DOHH2 (cell line): ENCODE measurements at regions not wholly inside any gene's neighbourhood (a gene's known extent, or its start where the extent isn't known, plus 50 kb on each side); places are given as distances from the start of the nearest gene placed in this dataset.

Experiments used
- H3F3A ChIP-seq: fragments of 200-600 bp; sonication (generic), shearing (Covaris generic); 2 replicates; pipeline ENCODE4 v1.6.0; 2016; ENCODE audit warnings: antibody characterized with exemption, mild to moderate bottlenecking; ENCODE audit not compliant: control insufficient read depth, insufficient read depth
- H3K27ac ChIP-seq: fragments of 200-600 bp; sonication (generic); 2 replicates; pipeline ENCODE4 v1.5.1; 2014; ENCODE audit warnings: low read depth, mild to moderate bottlenecking, low read length, moderate library complexity
- H3K27me3 ChIP-seq: fragments of 200-600 bp; sonication (generic); 2 replicates; pipeline ENCODE4 v1.6.1; 2014; ENCODE audit warnings: mild to moderate bottlenecking, low read length, mixed read lengths; ENCODE audit not compliant: control insufficient read depth
- H3K36me3 ChIP-seq: fragments of 200-600 bp; sonication (generic); 2 replicates; pipeline ENCODE4 v1.6.1; 2014; ENCODE audit warnings: mild to moderate bottlenecking, low read length, moderate library complexity, mixed read lengths; ENCODE audit not compliant: control insufficient read depth
- H3K4me1 ChIP-seq: fragments of 200-600 bp; sonication (generic); 2 replicates; pipeline ENCODE4 v1.6.1; 2014; ENCODE audit warnings: mild to moderate bottlenecking, low read length, mixed read lengths; ENCODE audit not compliant: control insufficient read depth
- H3K4me2 ChIP-seq: fragments of 200-600 bp; sonication (generic); 2 replicates; pipeline ENCODE4 v1.6.0; 2014; ENCODE audit warnings: mild to moderate bottlenecking, low read length, moderate library complexity
- H3K4me3 ChIP-seq: fragments of 200-600 bp; sonication (generic); 2 replicates; pipeline ENCODE4 v1.5.1; 2014; ENCODE audit warnings: mild to moderate bottlenecking, low read length, mixed read lengths
- H3K79me2 ChIP-seq: fragments of 200-600 bp; sonication (generic); 2 replicates; pipeline ENCODE4 v1.6.1; 2014; ENCODE audit warnings: mild to moderate bottlenecking, low read length, mixed read lengths; ENCODE audit not compliant: control insufficient read depth
- H3K9me2 ChIP-seq: fragments of 200-600 bp; sonication (generic); replicated peaks from 2 replicates; pipeline ENCODE4 v1.6.1; 2014; ENCODE audit warnings: mild to moderate bottlenecking, low read length, mixed read lengths; ENCODE audit not compliant: control insufficient read depth
- H3K9me3 ChIP-seq: fragments of 200-600 bp; sonication (generic); 2 replicates; pipeline ENCODE4 v1.6.1; 2014; ENCODE audit warnings: antibody characterized with exemption, low read length, mixed read lengths; ENCODE audit not compliant: control insufficient read depth, insufficient read depth
- H4K20me1 ChIP-seq: fragments of 200-600 bp; sonication (generic); 2 replicates; pipeline ENCODE4 v1.6.0; 2014; ENCODE audit warnings: low read depth, mild to moderate bottlenecking, antibody characterized with exemption, low read length, moderate library complexity; ENCODE audit not compliant: control insufficient read depth, insufficient read depth
- EZH2phosphoT487 ChIP-seq: fragments of 200-600 bp; sonication (generic); IDR thresholded peaks from 2 replicates; pipeline ENCODE4 v1.6.1; 2017; ENCODE audit warnings: borderline replicate concordance, mild to moderate bottlenecking, antibody characterized with exemption, low read length, moderate library complexity, mixed read lengths
- TF ChIP-seq, protein P1 (sequence below): fragments of 200-600 bp; sonication (generic); IDR thresholded peaks from one replicate; pipeline ENCODE4 v1.5.1; 2014; ENCODE audit warnings: antibody characterized with exemption, mild to moderate bottlenecking, low read depth, low read length; ENCODE audit not compliant: poor library complexity, severe bottlenecking

DNA sequence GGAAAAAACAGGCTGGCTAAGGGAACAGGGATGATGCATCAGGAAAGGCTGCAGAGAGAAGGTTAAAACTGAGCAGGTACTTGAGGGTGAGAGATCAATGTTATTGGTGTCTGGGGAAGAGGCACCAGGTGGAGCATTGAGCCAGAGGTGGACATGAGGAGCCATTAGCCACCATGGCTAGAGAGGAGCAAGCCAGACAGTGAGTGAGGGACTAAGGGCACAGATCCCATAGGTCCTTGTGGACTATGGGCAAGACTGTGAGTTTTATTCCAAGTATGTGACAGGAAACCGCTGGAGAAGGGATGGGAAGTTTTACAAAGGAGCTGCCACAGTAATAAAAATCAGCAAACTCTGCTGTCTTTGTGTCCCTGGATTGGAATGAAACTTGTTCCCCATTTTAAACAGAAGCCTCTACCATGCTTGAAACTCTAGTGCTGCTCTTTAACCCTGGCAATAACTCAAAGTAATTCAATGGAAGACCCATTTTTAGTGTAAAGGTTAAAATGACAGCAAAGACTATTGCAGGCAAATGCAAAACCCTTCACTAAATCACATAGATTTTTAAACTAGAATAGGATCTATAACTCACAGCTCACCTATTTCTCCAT, 349.8 kb downstream of the ENC1 start:
- H3K4me3 ChIP-seq: no peak overlapping the region
- TF ChIP-seq EZH2phosphoT487: no peak
- TF ChIP-seq, protein P1, sequence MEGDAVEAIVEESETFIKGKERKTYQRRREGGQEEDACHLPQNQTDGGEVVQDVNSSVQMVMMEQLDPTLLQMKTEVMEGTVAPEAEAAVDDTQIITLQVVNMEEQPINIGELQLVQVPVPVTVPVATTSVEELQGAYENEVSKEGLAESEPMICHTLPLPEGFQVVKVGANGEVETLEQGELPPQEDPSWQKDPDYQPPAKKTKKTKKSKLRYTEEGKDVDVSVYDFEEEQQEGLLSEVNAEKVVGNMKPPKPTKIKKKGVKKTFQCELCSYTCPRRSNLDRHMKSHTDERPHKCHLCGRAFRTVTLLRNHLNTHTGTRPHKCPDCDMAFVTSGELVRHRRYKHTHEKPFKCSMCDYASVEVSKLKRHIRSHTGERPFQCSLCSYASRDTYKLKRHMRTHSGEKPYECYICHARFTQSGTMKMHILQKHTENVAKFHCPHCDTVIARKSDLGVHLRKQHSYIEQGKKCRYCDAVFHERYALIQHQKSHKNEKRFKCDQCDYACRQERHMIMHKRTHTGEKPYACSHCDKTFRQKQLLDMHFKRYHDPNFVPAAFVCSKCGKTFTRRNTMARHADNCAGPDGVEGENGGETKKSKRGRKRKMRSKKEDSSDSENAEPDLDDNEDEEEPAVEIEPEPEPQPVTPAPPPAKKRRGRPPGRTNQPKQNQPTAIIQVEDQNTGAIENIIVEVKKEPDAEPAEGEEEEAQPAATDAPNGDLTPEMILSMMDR: no peak
- H3K27me3 ChIP-seq: no peaks in the 10 kb centered on the region
- H3K79me2 ChIP-seq: no peaks in the 10 kb centered on the region
- H3K4me1 ChIP-seq: no peaks in the 10 kb centered on the region
- H3K36me3 ChIP-seq: no peaks in the 10 kb centered on the region
- H4K20me1 ChIP-seq: no peaks in the 10 kb centered on the region
- H3K9me3 ChIP-seq: no peaks in the 10 kb centered on the region
- H3K27ac ChIP-seq: no peak overlapping the region
- no peaks in the 10 kb centered on the region for H3K9me2 ChIP-seq
- no peak overlapping the region for H3K4me2 ChIP-seq
- H3F3A ChIP-seq: no peaks in the 10 kb centered on the region

DNA sequence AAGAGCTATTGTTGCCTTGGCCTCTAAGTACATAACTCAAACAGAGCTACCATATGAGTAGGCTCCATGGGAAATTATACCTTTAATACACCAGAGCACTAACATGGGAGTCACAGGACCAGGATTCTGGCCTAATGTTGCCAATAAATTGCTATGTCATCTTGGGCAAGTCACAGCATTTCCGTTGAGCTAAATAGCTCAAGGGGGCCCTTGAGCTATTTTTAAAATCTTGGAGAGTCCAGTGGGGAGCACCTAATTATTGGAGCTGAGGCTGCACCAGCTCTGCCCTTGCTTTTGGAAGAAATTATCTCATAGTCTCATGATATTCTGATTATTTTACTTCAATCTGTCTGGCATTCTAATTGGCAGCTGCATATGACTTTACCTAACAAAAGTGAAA, 350.8 kb downstream of the ENC1 start:
- Histone ChIP-seq H3F3A (no peaks in the 10 kb centered on the region), H3K27ac (no peak overlapping the region), H3K4me3 (no peak overlapping the region), H3K79me2 (no peaks in the 10 kb centered on the region), H3K9me2 (no peaks in the 10 kb centered on the region), H3K27me3 (no peaks in the 10 kb centered on the region), H4K20me1 (no peaks in the 10 kb centered on the region), H3K4me1 (no peaks in the 10 kb centered on the region), H3K4me2 (no peak overlapping the region), H3K9me3 (no peaks in the 10 kb centered on the region), H3K36me3 (no peaks in the 10 kb centered on the region)
- TF ChIP-seq EZH2phosphoT487: no peak
- TF ChIP-seq, protein P1: no peak

DNA sequence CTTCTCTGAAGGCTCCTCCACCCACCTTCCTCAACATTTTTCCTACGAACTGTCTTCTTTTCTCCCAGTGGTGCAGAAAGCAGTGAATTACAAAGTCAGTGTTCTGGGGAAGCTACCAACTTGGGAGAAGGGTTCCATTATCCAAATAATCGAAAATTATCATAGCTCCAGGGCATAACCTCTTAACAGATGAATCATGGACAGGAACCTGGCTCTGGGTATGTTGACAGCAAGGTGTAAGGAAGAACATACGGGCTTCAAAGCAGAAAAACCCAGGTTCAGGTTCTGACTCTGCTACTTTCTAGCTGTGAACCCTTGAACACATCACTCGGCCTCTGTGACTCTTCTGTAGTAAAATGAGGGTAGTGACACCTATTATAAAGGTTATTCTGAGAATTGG, 351.3 kb downstream of the ENC1 start:
- no peaks in the 10 kb centered on the region for H3K9me2 ChIP-seq

More for the DNA sequence above, 351.3 kb downstream of the ENC1 start:
- Histone ChIP-seq H3K79me2 (no peaks in the 10 kb centered on the region), H3K36me3 (no peaks in the 10 kb centered on the region), H3K4me2 (no peak overlapping the region), H3K4me1 (no peaks in the 10 kb centered on the region), H4K20me1 (no peaks in the 10 kb centered on the region), H3K9me3 (no peaks in the 10 kb centered on the region), H3F3A (no peaks in the 10 kb centered on the region), H3K27ac (no peak overlapping the region), H3K27me3 (no peaks in the 10 kb centered on the region), H3K4me3 (no peak overlapping the region)
- TF ChIP-seq, protein P1: no peak
- TF ChIP-seq EZH2phosphoT487: no peak
